Fibroblast of skin of left quadriceps (primary cell): ENCODE measurements at regions not wholly inside any gene's neighbourhood (a gene's known extent, or its start where the extent isn't known, plus 50 kb on each side); places are given as distances from the start of the nearest gene placed in this dataset.

ENCODE experiments used
- DNase-seq, 2 experiments: peaks; one replicate each; pipeline ENCODE4 v3.0.0-alpha.2; 2013; ENCODE audit warnings: low read depth in 2 of 2

GRCh38 chr19:28024920-28025319 is 1188.0 kb downstream of the UQCRFS1 start:
- DNase-seq, result no peak

- DNase-seq, result peak in 1 of 2 experiments; percentile 1
Observed at GRCh38 chr19:28023064-28023463, 1189.9 kb downstream of the UQCRFS1 start.

GRCh38 chr19:28022506-28022905 is 1190.4 kb downstream of the UQCRFS1 start:
- DNase-seq, result no peak

- DNase-seq, result no peak
Observed at GRCh38 chr19:28021259-28022185, 1191.4 kb downstream of the UQCRFS1 start.

GRCh38 chr19:28020619-28021258 is 1192.2 kb downstream of the UQCRFS1 start:
- DNase-seq, result no peak

- DNase-seq, result no peak
Observed at GRCh38 chr19:28019901-28020300, 1193.0 kb downstream of the UQCRFS1 start.

- no peak for DNase-seq
Observed at GRCh38 chr19:28019371-28019770, 1193.6 kb downstream of the UQCRFS1 start.

GRCh38 chr19:28018499-28018898 is 1194.5 kb downstream of the UQCRFS1 start:
- no peak for DNase-seq

GRCh38 chr19:28014615-28015405 is 1198.1 kb downstream of the UQCRFS1 start:
- DNase-seq, result no peak

GRCh38 chr19:28012361-28012760 is 1200.6 kb downstream of the UQCRFS1 start:
- DNase-seq, result no peak

GRCh38 chr19:28010656-28011055 is 1202.3 kb downstream of the UQCRFS1 start:
- no peak for DNase-seq

- DNase-seq, result no peak
Observed at GRCh38 chr19:28009696-28010095, 1203.3 kb downstream of the UQCRFS1 start.

GRCh38 chr19:28008695-28009094 is 1204.3 kb downstream of the UQCRFS1 start:
- DNase-seq, result no peak

- no peak for DNase-seq
Observed at GRCh38 chr19:28003543-28003942, 1209.4 kb downstream of the UQCRFS1 start.

- DNase-seq, result no peak
Observed at GRCh38 chr19:27997069-27997468, 1215.9 kb downstream of the UQCRFS1 start.

- DNase-seq, result no peak
Observed at GRCh38 chr19:27993619-27994570, 1219.1 kb downstream of the UQCRFS1 start.

GRCh38 chr19:27986299-27986698 is 1226.7 kb downstream of the UQCRFS1 start:
- DNase-seq, result no peak

GRCh38 chr19:27975419-27976005 is 1237.4 kb downstream of the UQCRFS1 start:
- no peak for DNase-seq

GRCh38 chr19:27974082-27974513 is 1238.9 kb downstream of the UQCRFS1 start:
- DNase-seq, result peak in 1 of 2 experiments; percentile 5

GRCh38 chr19:27972291-27973040 is 1240.5 kb downstream of the UQCRFS1 start:
- peak; percentile 31 for DNase-seq
